Lower leg skin (tissue), 3 donors: ENCODE measurements at regions not wholly inside any gene's neighbourhood (a gene's known extent, or its start where the extent isn't known, plus 50 kb on each side); places are given as distances from the start of the nearest gene placed in this dataset.

Experiments used
- POLR2A ChIP-seq, 2 donors: fragments of 450-650 bp; IDR thresholded peaks; one replicate each; pipeline ENCODE4 v1.6.1; 2016 to 2017; ENCODE audit warnings: antibody characterized with exemption in 2 of 2, mild to moderate bottlenecking in 1 of 2, moderate library complexity in 1 of 2
- TF ChIP-seq, protein P1 (sequence below), 3 donors: fragments of 450-650 bp; IDR thresholded peaks; one replicate each; pipeline ENCODE4 v1.5.1; 2016; ENCODE audit warnings: antibody characterized with exemption in 3 of 3, mild to moderate bottlenecking in 3 of 3, moderate library complexity in 2 of 3

DNA sequence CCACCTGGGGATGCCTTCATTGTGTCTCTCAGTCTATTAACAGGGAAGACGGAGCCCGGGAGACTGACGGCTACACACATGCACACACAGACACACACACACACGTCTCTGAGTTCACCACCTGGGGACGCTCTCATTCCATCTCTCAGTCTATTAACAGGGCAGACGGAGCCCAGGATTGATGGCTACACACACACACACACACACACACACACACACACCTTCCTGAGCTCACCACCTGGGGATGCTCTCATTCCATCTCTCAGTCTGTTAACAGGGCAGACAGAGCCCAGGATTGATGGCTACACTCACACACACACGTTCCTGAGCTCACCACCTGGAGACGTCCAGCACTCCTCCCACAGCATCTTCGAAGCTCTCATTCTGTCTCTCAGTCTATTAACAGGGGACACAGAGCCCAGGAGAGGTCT is 143.9 kb downstream of the OR4M2 start:
- TF ChIP-seq, protein P1, sequence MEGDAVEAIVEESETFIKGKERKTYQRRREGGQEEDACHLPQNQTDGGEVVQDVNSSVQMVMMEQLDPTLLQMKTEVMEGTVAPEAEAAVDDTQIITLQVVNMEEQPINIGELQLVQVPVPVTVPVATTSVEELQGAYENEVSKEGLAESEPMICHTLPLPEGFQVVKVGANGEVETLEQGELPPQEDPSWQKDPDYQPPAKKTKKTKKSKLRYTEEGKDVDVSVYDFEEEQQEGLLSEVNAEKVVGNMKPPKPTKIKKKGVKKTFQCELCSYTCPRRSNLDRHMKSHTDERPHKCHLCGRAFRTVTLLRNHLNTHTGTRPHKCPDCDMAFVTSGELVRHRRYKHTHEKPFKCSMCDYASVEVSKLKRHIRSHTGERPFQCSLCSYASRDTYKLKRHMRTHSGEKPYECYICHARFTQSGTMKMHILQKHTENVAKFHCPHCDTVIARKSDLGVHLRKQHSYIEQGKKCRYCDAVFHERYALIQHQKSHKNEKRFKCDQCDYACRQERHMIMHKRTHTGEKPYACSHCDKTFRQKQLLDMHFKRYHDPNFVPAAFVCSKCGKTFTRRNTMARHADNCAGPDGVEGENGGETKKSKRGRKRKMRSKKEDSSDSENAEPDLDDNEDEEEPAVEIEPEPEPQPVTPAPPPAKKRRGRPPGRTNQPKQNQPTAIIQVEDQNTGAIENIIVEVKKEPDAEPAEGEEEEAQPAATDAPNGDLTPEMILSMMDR (IDR thresholded peaks at IDR 0.05) = no peak
- TF ChIP-seq POLR2A (IDR thresholded peaks at IDR 0.05) = no peak
